ENCODE measurements at regions not wholly inside any gene's neighbourhood (a gene's known extent, or its start where the extent isn't known, plus 50 kb on each side); places are given as distances from the start of the nearest gene placed in this dataset.

DNA sequence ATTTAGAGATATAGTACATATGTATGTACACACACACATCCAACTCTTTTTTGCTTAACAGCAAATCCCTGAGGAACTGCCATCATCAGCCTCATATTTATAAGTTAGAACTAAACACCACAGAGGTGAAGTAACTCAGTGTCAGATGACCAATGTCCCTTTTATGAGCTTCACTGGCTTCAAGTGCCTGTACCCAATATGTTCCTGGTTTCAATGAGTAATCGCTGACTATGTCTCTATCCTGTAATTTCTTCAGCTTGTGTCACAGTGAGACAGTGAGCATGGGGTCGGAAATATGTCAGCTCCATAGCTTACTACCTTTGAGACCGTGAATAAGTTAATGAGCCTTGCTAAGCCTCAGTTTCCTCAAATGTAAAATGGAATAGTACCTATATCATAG, 136.2 kb upstream of the RASGEF1B start:
- no peak for DNase-seq (ENCODE audit: low spot score)
- TF ChIP-seq, protein P1, sequence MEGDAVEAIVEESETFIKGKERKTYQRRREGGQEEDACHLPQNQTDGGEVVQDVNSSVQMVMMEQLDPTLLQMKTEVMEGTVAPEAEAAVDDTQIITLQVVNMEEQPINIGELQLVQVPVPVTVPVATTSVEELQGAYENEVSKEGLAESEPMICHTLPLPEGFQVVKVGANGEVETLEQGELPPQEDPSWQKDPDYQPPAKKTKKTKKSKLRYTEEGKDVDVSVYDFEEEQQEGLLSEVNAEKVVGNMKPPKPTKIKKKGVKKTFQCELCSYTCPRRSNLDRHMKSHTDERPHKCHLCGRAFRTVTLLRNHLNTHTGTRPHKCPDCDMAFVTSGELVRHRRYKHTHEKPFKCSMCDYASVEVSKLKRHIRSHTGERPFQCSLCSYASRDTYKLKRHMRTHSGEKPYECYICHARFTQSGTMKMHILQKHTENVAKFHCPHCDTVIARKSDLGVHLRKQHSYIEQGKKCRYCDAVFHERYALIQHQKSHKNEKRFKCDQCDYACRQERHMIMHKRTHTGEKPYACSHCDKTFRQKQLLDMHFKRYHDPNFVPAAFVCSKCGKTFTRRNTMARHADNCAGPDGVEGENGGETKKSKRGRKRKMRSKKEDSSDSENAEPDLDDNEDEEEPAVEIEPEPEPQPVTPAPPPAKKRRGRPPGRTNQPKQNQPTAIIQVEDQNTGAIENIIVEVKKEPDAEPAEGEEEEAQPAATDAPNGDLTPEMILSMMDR (IDR thresholded peaks at IDR 0.05; ENCODE audit: extremely low read depth, missing control alignments): no peak

DNA sequence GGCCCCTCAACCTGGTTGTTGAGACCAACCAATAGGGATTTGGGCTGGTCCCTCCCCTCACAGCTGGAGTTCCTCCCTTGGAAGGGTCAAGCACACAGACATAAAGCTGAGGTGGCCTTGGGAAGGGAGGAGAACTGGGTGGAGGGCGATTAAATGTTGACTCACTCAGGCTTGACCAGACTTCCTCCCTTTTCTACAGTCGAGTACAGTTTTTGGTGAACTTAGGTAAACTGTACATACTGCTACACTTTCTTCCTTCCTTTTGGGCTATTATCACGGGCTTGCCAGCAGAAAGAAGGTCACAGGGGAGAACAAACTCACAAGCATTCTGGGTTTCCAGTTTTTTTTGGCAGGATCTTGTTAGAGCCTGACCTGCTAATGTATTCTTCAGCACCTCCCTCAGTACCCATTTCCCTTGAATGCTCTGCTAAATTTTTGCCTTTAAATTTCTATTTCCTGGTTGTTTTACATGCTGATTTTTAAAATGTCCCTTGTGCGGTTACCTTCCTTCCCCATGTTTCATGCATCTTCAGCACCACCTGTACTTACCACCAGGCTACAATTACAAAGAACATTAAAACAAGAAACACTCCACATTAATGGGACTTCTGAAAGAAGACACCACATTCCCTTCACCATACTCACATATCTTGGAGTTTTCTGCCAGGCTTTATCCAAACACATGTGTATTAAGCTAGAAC, 135.2 kb upstream of the RASGEF1B start:
- DNase-seq (ENCODE audit: low spot score): no peak
- TF ChIP-seq, protein P1 (IDR thresholded peaks at IDR 0.05; ENCODE audit: extremely low read depth, missing control alignments): no peak

DNA sequence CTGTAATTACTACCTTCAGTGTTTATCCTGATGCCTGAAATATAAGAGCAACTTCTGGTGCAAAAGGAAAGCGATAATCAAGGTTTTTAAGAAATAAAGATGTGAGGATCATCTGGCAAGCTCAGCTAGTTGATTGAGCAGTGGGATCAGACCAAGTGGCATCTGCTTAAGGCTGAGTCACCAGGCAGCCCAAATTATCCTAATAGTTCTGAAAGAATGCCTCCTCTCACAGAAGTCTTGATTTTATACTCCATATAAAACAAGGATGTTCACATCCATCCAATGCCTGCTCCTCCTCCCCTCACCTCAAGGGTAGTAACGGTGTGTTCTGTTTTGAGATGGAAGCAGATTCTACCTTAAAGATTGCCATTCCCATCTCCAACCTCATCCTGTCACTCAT, 134.5 kb upstream of the RASGEF1B start:
- TF ChIP-seq, protein P1 (IDR thresholded peaks at IDR 0.05; ENCODE audit: extremely low read depth, missing control alignments): no peak
- no peak for DNase-seq (ENCODE audit: low spot score)

DNA sequence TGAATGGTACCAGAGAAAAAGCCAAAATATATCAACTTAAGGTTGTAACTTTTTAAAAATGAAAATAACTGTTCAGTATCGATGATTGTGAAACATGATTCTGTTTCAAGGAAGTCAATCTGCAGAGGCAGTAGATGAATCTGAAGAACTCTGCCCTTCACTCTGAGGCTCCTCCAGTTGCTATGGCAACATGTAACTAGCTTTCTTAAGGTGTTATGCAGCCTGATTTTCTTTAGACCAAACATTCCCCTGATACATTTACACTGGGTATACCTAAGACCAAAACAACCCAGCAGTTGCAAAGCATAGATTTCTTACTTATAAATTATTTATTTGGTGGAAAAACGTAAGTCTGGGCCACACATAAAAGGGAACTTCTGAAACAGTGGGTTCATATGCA, 133.6 kb upstream of the RASGEF1B start:
- DNase-seq (ENCODE audit: low spot score): no peak
- TF ChIP-seq, protein P1 (IDR thresholded peaks at IDR 0.05; ENCODE audit: extremely low read depth, missing control alignments): no peak

DNA sequence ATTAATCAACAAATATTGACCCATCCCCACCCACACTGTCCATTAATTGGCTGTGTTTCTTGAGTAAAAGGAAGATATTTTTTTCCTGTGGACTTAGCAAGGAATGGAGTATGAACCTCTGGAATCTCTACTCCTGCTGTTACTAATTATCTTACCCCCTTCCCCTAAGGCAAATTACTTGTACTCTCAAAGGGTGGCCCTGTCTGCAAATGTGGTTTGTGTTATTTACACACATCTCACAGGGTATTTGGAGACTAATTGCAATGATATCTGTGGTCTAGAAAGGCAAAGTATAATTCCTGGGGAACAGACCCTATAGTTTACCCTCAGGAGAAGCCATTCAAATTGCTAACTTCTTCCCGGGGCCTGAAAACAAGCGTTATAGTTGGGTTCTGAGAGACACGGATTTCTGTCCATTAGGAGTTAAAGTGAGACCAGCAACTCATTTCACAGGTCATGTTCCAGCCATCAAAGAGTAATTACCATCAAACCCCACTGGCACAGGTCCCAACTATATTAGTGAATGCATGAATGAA, 133.0 kb upstream of the RASGEF1B start:
- DNase-seq (ENCODE audit: low spot score): no peak
- TF ChIP-seq, protein P1 (IDR thresholded peaks at IDR 0.05; ENCODE audit: extremely low read depth, missing control alignments): no peak

DNA sequence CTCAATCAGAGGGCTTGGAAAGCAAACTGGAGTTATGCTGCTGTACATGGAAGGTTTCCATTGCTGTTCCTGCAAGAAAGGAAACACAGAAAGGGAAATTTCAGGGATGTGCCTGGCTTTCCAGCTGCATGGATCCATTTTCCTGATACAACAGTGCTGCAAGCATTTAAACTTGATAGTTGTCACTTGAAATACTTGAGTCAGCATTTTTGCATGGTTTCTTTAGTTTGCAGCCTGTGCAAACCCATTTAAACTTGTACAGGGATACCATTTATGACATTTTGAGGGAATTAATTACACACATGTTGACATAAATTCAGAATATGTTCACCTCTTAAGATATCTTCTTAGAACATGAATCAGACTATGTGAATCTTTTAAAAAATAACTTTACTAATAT, 131.1 kb upstream of the RASGEF1B start:
- DNase-seq (ENCODE audit: low spot score): no peak
- TF ChIP-seq, protein P1 (IDR thresholded peaks at IDR 0.05; ENCODE audit: extremely low read depth, missing control alignments): no peak

DNA sequence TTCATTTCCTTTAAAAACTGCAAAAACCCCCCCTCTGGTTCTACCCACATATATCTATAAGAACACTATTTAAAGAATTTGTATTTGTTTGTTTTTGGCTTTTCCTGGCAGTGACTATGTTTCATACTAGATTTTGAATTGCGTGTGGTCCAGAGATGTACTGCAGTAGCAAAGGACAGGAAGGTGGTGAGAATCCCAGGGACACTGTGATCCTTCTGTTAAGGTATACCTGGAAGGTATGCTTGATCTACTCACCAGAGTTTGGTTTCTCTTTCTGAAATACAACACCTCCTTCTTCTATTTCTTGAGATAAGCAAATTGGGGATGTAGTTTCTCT, 129.6 kb upstream of the RASGEF1B start:
- TF ChIP-seq, protein P1 (IDR thresholded peaks at IDR 0.05; ENCODE audit: extremely low read depth, missing control alignments): no peak
- DNase-seq (ENCODE audit: low spot score): no peak
